GM23338 (cell line): ENCODE measurements at regions not wholly inside any gene's neighbourhood (a gene's known extent, or its start where the extent isn't known, plus 50 kb on each side); places are given as distances from the start of the nearest gene placed in this dataset.

Experiments
- ATAC-seq: fragments of 200-7000 bp; cut with Tn5 transposase; 3 replicates; pipeline ENCODE4 v1.9.1; 2020
- DNase-seq: peaks from one replicate; pipeline ENCODE4 v3.0.0-alpha.2; 2015; ENCODE audit warnings: low spot score
- H2AFZ ChIP-seq: fragments of 200-600 bp; sonication (generic); 2 replicates; pipeline ENCODE4 v1.8.0; 2016; ENCODE audit warnings: antibody characterized with exemption, mild to moderate bottlenecking, moderate library complexity
- H3F3A ChIP-seq: fragments of 200-600 bp; sonication (generic); replicated peaks from 2 replicates; pipeline ENCODE4 v1.8.0; 2017; ENCODE audit warnings: antibody characterized with exemption, mixed run types, low read depth
- H3K27ac ChIP-seq: fragments of 200-600 bp; sonication (generic); 2 replicates; pipeline ENCODE4 v1.6.1; 2016; ENCODE audit warnings: low read depth
- H3K27me3 ChIP-seq: fragments of 200-600 bp; sonication (generic); 2 replicates; pipeline ENCODE4 v1.8.0; 2016; ENCODE audit warnings: mild to moderate bottlenecking, mixed run types, moderate library complexity; ENCODE audit not compliant: insufficient read depth
- H3K36me3 ChIP-seq: fragments of 200-600 bp; sonication (generic); 2 replicates; pipeline ENCODE4 v1.8.0; 2016; ENCODE audit warnings: mild to moderate bottlenecking; ENCODE audit not compliant: insufficient read depth
- H3K4me1 ChIP-seq: fragments of 200-600 bp; sonication (generic); 2 replicates; pipeline ENCODE4 v1.8.0; 2016; ENCODE audit warnings: mild to moderate bottlenecking, moderate library complexity; ENCODE audit not compliant: insufficient read depth
- H3K4me2 ChIP-seq: fragments of 200-600 bp; sonication (generic); 2 replicates; pipeline ENCODE4 v1.7.1; 2017; ENCODE audit warnings: mixed run types
- H3K4me3 ChIP-seq: fragments of 200-600 bp; sonication (generic); 2 replicates; pipeline ENCODE4 v1.6.1; 2016; ENCODE audit warnings: mixed run types
- H3K79me2 ChIP-seq: fragments of 200-600 bp; sonication (generic); replicated peaks from 2 replicates; pipeline ENCODE4 v1.8.0; 2017; ENCODE audit warnings: mild to moderate bottlenecking; ENCODE audit not compliant: insufficient read depth
- H3K9me2 ChIP-seq: fragments of 200-600 bp; sonication (generic); 2 replicates; pipeline ENCODE4 v1.8.0; 2017; ENCODE audit not compliant: insufficient read depth
- H4K20me1 ChIP-seq: fragments of 200-600 bp; sonication (generic); replicated peaks from 2 replicates; pipeline ENCODE4 v1.8.0; 2017; ENCODE audit warnings: mild to moderate bottlenecking; ENCODE audit not compliant: insufficient read depth
- H3K27ac Mint-ChIP-seq: 2 replicates; pipeline ENCODE4 v1.8.0; 2020; ENCODE audit warnings: inconsistent platforms, mild to moderate bottlenecking, moderate library complexity, mixed read lengths
- H3K27me3 Mint-ChIP-seq: 3 replicates; pipeline ENCODE4 v1.8.0; 2022; ENCODE audit warnings: low read depth, mild to moderate bottlenecking, moderate library complexity, mixed read lengths, inconsistent platforms; ENCODE audit not compliant: insufficient read depth, poor library complexity
- H3K36me3 Mint-ChIP-seq: 3 replicates; pipeline ENCODE4 v1.8.0; 2021; ENCODE audit warnings: low read depth, mild to moderate bottlenecking, inconsistent platforms, moderate library complexity, mixed read lengths
- H3K4me1 Mint-ChIP-seq: 3 replicates; pipeline ENCODE4 v1.8.0; 2020; ENCODE audit warnings: mild to moderate bottlenecking, inconsistent platforms, mixed read lengths
- H3K4me3 Mint-ChIP-seq: 3 replicates; pipeline ENCODE4 v1.8.0; 2021; ENCODE audit warnings: moderate library complexity, mild to moderate bottlenecking, inconsistent platforms, mixed read lengths
- H3K9me3 Mint-ChIP-seq: 3 replicates; pipeline ENCODE4 v1.8.0; 2020; ENCODE audit warnings: moderate library complexity, mild to moderate bottlenecking, inconsistent platforms, mixed read lengths
- CREB1 ChIP-seq: fragments of 250-450 bp; sonication (Bioruptor Pico); IDR thresholded peaks from 2 replicates; pipeline ENCODE4 v1.5.0; 2020; ENCODE audit warnings: low read depth, mild to moderate bottlenecking, moderate library complexity
- EZH2 ChIP-seq: fragments of 200-600 bp; sonication (generic); IDR thresholded peaks from one replicate; pipeline ENCODE4 v1.8.0; 2017; ENCODE audit warnings: antibody characterized with exemption, mild to moderate bottlenecking, low read depth; ENCODE audit not compliant: unreplicated experiment
- EZH2phosphoT487 ChIP-seq: fragments of 200-600 bp; sonication (generic); IDR thresholded peaks from one replicate; pipeline ENCODE4 v1.8.1; 2018; ENCODE audit warnings: antibody characterized with exemption; ENCODE audit not compliant: unreplicated experiment
- JUNB ChIP-seq: IDR thresholded peaks from one replicate; pipeline ENCODE4 v1.6.1; 2016; ENCODE audit warnings: antibody characterized with exemption; ENCODE audit not compliant: unreplicated experiment
- NANOG ChIP-seq: IDR thresholded peaks from 2 replicates; pipeline ENCODE4 v1.6.1; 2016; ENCODE audit warnings: antibody characterized with exemption, borderline replicate concordance
- REST ChIP-seq: IDR thresholded peaks from one replicate; pipeline ENCODE4 v1.6.1; 2018; ENCODE audit warnings: antibody characterized with exemption; ENCODE audit not compliant: unreplicated experiment
- STAT1 ChIP-seq: IDR thresholded peaks from one replicate; pipeline ENCODE4 v1.6.1; 2016; ENCODE audit warnings: antibody characterized with exemption; ENCODE audit not compliant: unreplicated experiment
- ZNF114 ChIP-seq: fragments of 250-450 bp; sonication (Bioruptor Pico); IDR thresholded peaks from 2 replicates; pipeline ENCODE4 v1.5.0; 2020; ENCODE audit warnings: mild to moderate bottlenecking, moderate library complexity
- ZNF331 ChIP-seq: fragments of 250-450 bp; sonication (Bioruptor Pico); IDR thresholded peaks from 2 replicates; pipeline ENCODE4 v1.5.0; 2020; ENCODE audit warnings: low read depth, mild to moderate bottlenecking, moderate library complexity
- TF ChIP-seq, protein P1 (sequence below), 2 experiments: fragments of 200-600 bp in 1 of 2; sonication (generic) in 1 of 2; conservative IDR thresholded peaks; 2 replicates each; pipeline versions ENCODE4 v1.5.1 to v1.6.1; 2016 to 2017; ENCODE audit warnings: antibody characterized with exemption in 2 of 2, low read depth in 2 of 2, mild to moderate bottlenecking in 2 of 2, moderate library complexity in 1 of 2

DNA sequence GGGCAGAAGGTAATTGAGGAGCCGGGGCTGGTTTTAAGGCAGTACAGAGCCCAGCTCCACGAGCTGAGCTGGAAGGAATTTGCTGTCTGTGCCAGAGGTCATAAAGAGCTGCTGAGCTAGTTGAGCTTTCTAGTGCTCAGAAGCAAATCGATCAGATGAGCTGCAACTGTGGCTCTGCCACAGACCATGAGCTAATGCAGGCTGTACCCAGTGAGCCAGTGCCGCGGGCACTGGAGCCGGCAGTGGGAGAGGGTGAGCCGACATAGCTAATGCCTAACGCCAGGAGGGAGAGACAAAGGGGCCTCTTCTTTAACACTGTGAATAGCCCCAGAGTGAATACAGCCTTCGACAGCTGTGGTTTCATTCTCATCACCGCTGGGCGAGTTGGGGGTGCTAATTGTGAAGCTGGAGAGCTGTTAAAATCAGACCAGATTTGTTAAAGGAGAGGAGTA is 410.1 kb upstream of the TCF4 start (continued):
- TF ChIP-seq REST: no peak
- no peak for TF ChIP-seq EZH2phosphoT487
- TF ChIP-seq CREB1 (CRISPR knock-in tag): no peak
- TF ChIP-seq EZH2: no peak

- Histone ChIP-seq H3K9me2 (no peaks in the 10 kb centered on the region; the same call in 1 of the 2 replicates), H3K27ac (no peak overlapping the region), H3K36me3 (no peaks in the 10 kb centered on the region), H3K4me3 (no peak overlapping the region), H2AFZ (no peak overlapping the region), H3F3A (no peaks in the 10 kb centered on the region), H4K20me1 (no peaks in the 10 kb centered on the region), H3K27me3 (no peaks in the 10 kb centered on the region), H3K79me2 (no peaks in the 10 kb centered on the region), H3K4me2 (no peak overlapping the region), H3K4me1 (peaks cover 29% of the 10 kb centered on the region)
- Mint-ChIP-seq H3K36me3 (no peaks in the 10 kb centered on the region), H3K9me3 (no peaks in the 10 kb centered on the region), H3K4me3 (no peak overlapping the region), H3K27ac (no peak overlapping the region), H3K27me3 (peaks cover 4% of the 10 kb centered on the region), H3K4me1 (peaks cover 33% of the 10 kb centered on the region)
- DNase-seq (peak; percentile 22), ATAC-seq (no peak; the same call in 2 of the 3 replicates)
- TF ChIP-seq, protein P1, sequence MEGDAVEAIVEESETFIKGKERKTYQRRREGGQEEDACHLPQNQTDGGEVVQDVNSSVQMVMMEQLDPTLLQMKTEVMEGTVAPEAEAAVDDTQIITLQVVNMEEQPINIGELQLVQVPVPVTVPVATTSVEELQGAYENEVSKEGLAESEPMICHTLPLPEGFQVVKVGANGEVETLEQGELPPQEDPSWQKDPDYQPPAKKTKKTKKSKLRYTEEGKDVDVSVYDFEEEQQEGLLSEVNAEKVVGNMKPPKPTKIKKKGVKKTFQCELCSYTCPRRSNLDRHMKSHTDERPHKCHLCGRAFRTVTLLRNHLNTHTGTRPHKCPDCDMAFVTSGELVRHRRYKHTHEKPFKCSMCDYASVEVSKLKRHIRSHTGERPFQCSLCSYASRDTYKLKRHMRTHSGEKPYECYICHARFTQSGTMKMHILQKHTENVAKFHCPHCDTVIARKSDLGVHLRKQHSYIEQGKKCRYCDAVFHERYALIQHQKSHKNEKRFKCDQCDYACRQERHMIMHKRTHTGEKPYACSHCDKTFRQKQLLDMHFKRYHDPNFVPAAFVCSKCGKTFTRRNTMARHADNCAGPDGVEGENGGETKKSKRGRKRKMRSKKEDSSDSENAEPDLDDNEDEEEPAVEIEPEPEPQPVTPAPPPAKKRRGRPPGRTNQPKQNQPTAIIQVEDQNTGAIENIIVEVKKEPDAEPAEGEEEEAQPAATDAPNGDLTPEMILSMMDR (conservative IDR thresholded peaks at IDR 0.05; ENCODE audit: low read depth in 2 of 2): no peak
- TF ChIP-seq ZNF114: no peak
- no peak for TF ChIP-seq NANOG
- TF ChIP-seq REST: no peak
- no peak for TF ChIP-seq EZH2phosphoT487
- TF ChIP-seq JUNB: no peak
- TF ChIP-seq EZH2: no peak
- TF ChIP-seq STAT1: no peak
- TF ChIP-seq ZNF331 (CRISPR knock-in tag): no peak
- no peak for TF ChIP-seq CREB1 (CRISPR knock-in tag)
These were observed 409.2 kb upstream of the TCF4 start for GRCh38 chr18:55997151-55997561.
